GM19467 (cell line): ENCODE measurements at regions not wholly inside any gene's neighbourhood (a gene's known extent, or its start where the extent isn't known, plus 50 kb on each side); places are given as distances from the start of the nearest gene placed in this dataset.

ENCODE experiments used
- ATAC-seq: cut with Tn5 transposase; IDR thresholded peaks from one replicate; pipeline ENCODE4 v1.9.1; 2021; ENCODE audit warnings: mild to moderate bottlenecking, moderate library complexity; ENCODE audit not compliant: unreplicated experiment

- no peak for ATAC-seq
Measured at GRCh38 chr4:144302704-144303536, 162.4 kb upstream of the GYPA start.

GRCh38 chr4:144304025-144304424 lies 163.5 kb upstream of the GYPA start:
- ATAC-seq: no peak

- no peak for ATAC-seq
Measured at GRCh38 chr4:144310535-144310934, 170.0 kb upstream of the GYPA start.

GRCh38 chr4:144313370-144313769 lies 172.9 kb upstream of the GYPA start:
- no peak for ATAC-seq

GRCh38 chr4:144316869-144317268 lies 176.4 kb upstream of the GYPA start:
- ATAC-seq: no peak

GRCh38 chr4:144318797-144319196 lies 178.3 kb upstream of the GYPA start:
- ATAC-seq: no peak

GRCh38 chr4:144336633-144337032 lies 196.1 kb upstream of the GYPA start:
- ATAC-seq: no peak

- peak; percentile 73 for ATAC-seq
Measured at GRCh38 chr4:144338148-144338547, 197.6 kb upstream of the GYPA start.

GRCh38 chr4:144338834-144339233 lies 198.3 kb upstream of the GYPA start:
- no peak for ATAC-seq

GRCh38 chr4:144340931-144341330 lies 200.4 kb upstream of the GYPA start:
- no peak for ATAC-seq

GRCh38 chr4:144342949-144343760 lies 202.6 kb upstream of the GYPA start:
- no peak for ATAC-seq

GRCh38 chr4:144347121-144347520 lies 206.6 kb upstream of the GYPA start:
- no peak for ATAC-seq

- no peak for ATAC-seq
Measured at GRCh38 chr4:144350706-144351105, 210.2 kb upstream of the GYPA start.

GRCh38 chr4:144351306-144351705 lies 210.8 kb upstream of the GYPA start:
- ATAC-seq: no peak

GRCh38 chr4:144353292-144353691 lies 212.8 kb upstream of the GYPA start:
- ATAC-seq: no peak

- peak; percentile 92 for ATAC-seq
Measured at GRCh38 chr4:144355811-144356757, 215.6 kb upstream of the GYPA start.

GRCh38 chr4:144356941-144357381 lies 216.4 kb upstream of the GYPA start:
- no peak for ATAC-seq

GRCh38 chr4:144357975-144358374 lies 217.5 kb upstream of the GYPA start:
- no peak for ATAC-seq

GRCh38 chr4:144360146-144360793 lies 219.8 kb upstream of the GYPA start:
- ATAC-seq: no peak

- ATAC-seq: no peak
Measured at GRCh38 chr4:144362366-144362765, 221.8 kb upstream of the GYPA start.
